EH (cell line): ENCODE measurements at regions not wholly inside any gene's neighbourhood (a gene's known extent, or its start where the extent isn't known, plus 50 kb on each side); places are given as distances from the start of the nearest gene placed in this dataset.
"Not testable (repeated sequence)": the region's sequence is repeated elsewhere in the genome, so short reads cannot be mapped to it uniquely, and the experiment has no call there.

Source experiments
- DNase-seq: peaks from one replicate; pipeline ENCODE4 v3.0.0-alpha.2; 2015; ENCODE audit warnings: low read depth

- not testable (repeated sequence) for DNase-seq
Measured at GRCh38 chr9:39566782-39567181, 211.3 kb downstream of the SPATA31A1 start.

- not testable (repeated sequence) for DNase-seq
Measured at GRCh38 chr9:39567396-39567795, 211.9 kb downstream of the SPATA31A1 start.

- DNase-seq, result not testable (repeated sequence)
Measured at GRCh38 chr9:39568900-39569299, 213.4 kb downstream of the SPATA31A1 start.

- not testable (repeated sequence) for DNase-seq
Measured at GRCh38 chr9:39573024-39574022, 217.9 kb downstream of the SPATA31A1 start.

- DNase-seq, result not testable (repeated sequence)
Measured at GRCh38 chr9:39579000-39579399, 223.5 kb downstream of the SPATA31A1 start.

- not testable (repeated sequence) for DNase-seq
Measured at GRCh38 chr9:39581296-39581695, 225.8 kb downstream of the SPATA31A1 start.

GRCh38 chr9:39582677-39583412, 227.4 kb downstream of the SPATA31A1 start:
- DNase-seq, result not testable (repeated sequence)

- not testable (repeated sequence) for DNase-seq
Measured at GRCh38 chr9:39583413-39583747, 227.9 kb downstream of the SPATA31A1 start.

- not testable (repeated sequence) for DNase-seq
Measured at GRCh38 chr9:39585233-39585632, 229.8 kb downstream of the SPATA31A1 start.

- DNase-seq, result no peak
Measured at GRCh38 chr9:39587844-39588499, 232.5 kb downstream of the SPATA31A1 start.

GRCh38 chr9:39588500-39589137, 233.2 kb downstream of the SPATA31A1 start:
- no peak for DNase-seq

GRCh38 chr9:39604089-39604488, 248.6 kb downstream of the SPATA31A1 start:
- DNase-seq, result not testable (repeated sequence)

- DNase-seq, result not testable (repeated sequence)
Measured at GRCh38 chr9:39611449-39612231, 256.2 kb downstream of the SPATA31A1 start.

GRCh38 chr9:39616480-39616879, 261.0 kb downstream of the SPATA31A1 start:
- DNase-seq, result not testable (repeated sequence)

GRCh38 chr9:39624048-39624447, 268.6 kb downstream of the SPATA31A1 start:
- not testable (repeated sequence) for DNase-seq

- not testable (repeated sequence) for DNase-seq
Measured at GRCh38 chr9:39632071-39632470, 276.6 kb downstream of the SPATA31A1 start.

GRCh38 chr9:39649029-39649428, 293.6 kb downstream of the SPATA31A1 start:
- DNase-seq, result not testable (repeated sequence)

GRCh38 chr9:39656960-39657603, 301.6 kb downstream of the SPATA31A1 start:
- not testable (repeated sequence) for DNase-seq

GRCh38 chr9:39663020-39663419, 307.6 kb downstream of the SPATA31A1 start:
- DNase-seq, result not testable (repeated sequence)

- not testable (repeated sequence) for DNase-seq
Measured at GRCh38 chr9:39663713-39664112, 308.2 kb downstream of the SPATA31A1 start.
